Endothelial cell of umbilical vein (primary cell): ENCODE measurements at regions not wholly inside any gene's neighbourhood (a gene's known extent, or its start where the extent isn't known, plus 50 kb on each side); places are given as distances from the start of the nearest gene placed in this dataset.

Experiments used
- BruUV-seq: library from RNA; stranded (reverse); fragments of 400-500 nt; replicated peaks from 2 replicates; lab custom pipeline; 2021; lab: Mats Ljungman, UMichigan
- CTCF ChIA-PET: fragments of 300-600, 350-600 bp; sonication (Branson Sonifier 250); formaldehyde crosslinking; loops from one replicate; lab custom pipeline; 2021; ENCODE audit warnings: antibody characterized with exemption, inconsistent platforms; lab: Charles Lee
- POLR2A ChIA-PET: fragments of 300-600, 350-600 bp; sonication (Branson Sonifier 250); formaldehyde crosslinking; loops from one replicate; lab custom pipeline; 2021; ENCODE audit warnings: antibody characterized with exemption, inconsistent platforms; lab: Charles Lee
- DNase-seq: peaks from one replicate; pipeline ENCODE4 v3.0.0-alpha.2; 2011; ENCODE audit warnings: low read depth, low spot score
- FAIRE-seq: peaks from 2 replicates; lab custom pipeline; 2011; peaks lifted over from hg19 to GRCh38; lab: Jason Lieb, UNC
- H2AFZ ChIP-seq: 2 replicates; pipeline ENCODE4 v1.6.0; 2012; ENCODE audit warnings: low read depth, low read length, control low read depth, inconsistent platforms
- H3K27ac ChIP-seq: 2 replicates; pipeline ENCODE4 v1.5.1; 2011; ENCODE audit warnings: low read depth, mild to moderate bottlenecking, control low read depth, low read length, moderate library complexity; ENCODE audit not compliant: insufficient read depth
- H3K27me3 ChIP-seq, 2 experiments: 2 replicates each; pipeline versions ENCODE4 v1.6.0 to v1.6.1; 2011; ENCODE audit warnings: low read length in 2 of 2, mixed read lengths in 1 of 2; ENCODE audit not compliant: control insufficient read depth in 2 of 2, insufficient read depth in 2 of 2
- H3K36me3 ChIP-seq, 2 experiments: 2 replicates in 1 of 2; 3 replicates in 1 of 2; pipeline ENCODE4 v1.5.1; 2011; ENCODE audit warnings: low read length in 2 of 2, mild to moderate bottlenecking in 1 of 2, moderate library complexity in 1 of 2; ENCODE audit not compliant: control insufficient read depth in 2 of 2, insufficient read depth in 2 of 2; ENCODE audit errors: extremely low read depth in 1 of 2
- H3K4me1 ChIP-seq: 3 replicates; pipeline ENCODE4 v1.5.1; 2011; ENCODE audit warnings: mild to moderate bottlenecking, low read length; ENCODE audit not compliant: control insufficient read depth, insufficient read depth; ENCODE audit errors: extremely low read depth
- H3K4me2 ChIP-seq: 2 replicates; pipeline ENCODE4 v1.6.1; 2011; ENCODE audit warnings: low read length, control low read depth, mixed read lengths; ENCODE audit not compliant: insufficient read depth
- H3K4me3 ChIP-seq, 3 experiments: fragments of 200-600 bp in 1 of 3; sonication (generic), shearing (Covaris generic) in 1 of 3; replicated peaks in 1 of 3; 2 replicates each; pipeline ENCODE4 v1.5.1; 2011 to 2016; ENCODE audit warnings: control low read depth in 3 of 3, low read length in 3 of 3, mild to moderate bottlenecking in 2 of 3, inconsistent platforms in 1 of 3, low read depth in 1 of 3, moderate library complexity in 1 of 3; ENCODE audit not compliant: insufficient read depth in 1 of 3
- H3K79me2 ChIP-seq: 2 replicates; pipeline ENCODE4 v1.6.0; 2012; ENCODE audit warnings: low read length, inconsistent platforms; ENCODE audit not compliant: control insufficient read depth, insufficient read depth
- H3K9ac ChIP-seq: replicated peaks from 2 replicates; pipeline ENCODE3; 2011; ENCODE audit warnings: low read length, control low read depth; ENCODE audit not compliant: insufficient read depth; ENCODE audit errors: extremely low read depth
- H3K9me1 ChIP-seq: replicated peaks from 3 replicates; pipeline ENCODE4 v1.6.0; 2011; ENCODE audit warnings: mild to moderate bottlenecking, low read length; ENCODE audit not compliant: control insufficient read depth, insufficient read depth; ENCODE audit errors: extremely low read depth
- H3K9me3 ChIP-seq: replicated peaks from 2 replicates; pipeline ENCODE4 v1.5.1; 2012; ENCODE audit warnings: low read length, inconsistent platforms; ENCODE audit not compliant: control insufficient read depth, insufficient read depth
- H4K20me1 ChIP-seq: replicated peaks from 2 replicates; pipeline ENCODE3; 2011; ENCODE audit warnings: mild to moderate bottlenecking, low read length; ENCODE audit not compliant: control insufficient read depth, insufficient read depth; ENCODE audit errors: extremely low read depth
- EZH2 ChIP-seq: IDR thresholded peaks from 2 replicates; pipeline ENCODE4 v1.6.1; 2012; ENCODE audit warnings: borderline replicate concordance, low read depth, mild to moderate bottlenecking, moderate library complexity, low read length, inconsistent platforms; ENCODE audit not compliant: severe bottlenecking
- FOS ChIP-seq: IDR thresholded peaks from 2 replicates; pipeline ENCODE4 v1.6.1; 2011; ENCODE audit warnings: mild to moderate bottlenecking, low read length, moderate library complexity, borderline replicate concordance; ENCODE audit not compliant: insufficient read depth
- GATA2 ChIP-seq: IDR thresholded peaks from 2 replicates; pipeline ENCODE4 v1.7.0; 2011; ENCODE audit warnings: low read depth, mild to moderate bottlenecking, moderate library complexity, mixed read lengths, low read length; ENCODE audit not compliant: insufficient read length, insufficient read depth
- JUN ChIP-seq: IDR thresholded peaks from 2 replicates; pipeline ENCODE4 v1.6.1; 2011; ENCODE audit warnings: borderline replicate concordance, low read depth; ENCODE audit not compliant: insufficient read length, insufficient read depth
- MYC ChIP-seq: IDR thresholded peaks from one replicate; pipeline ENCODE4 v1.6.1; 2011; ENCODE audit warnings: mild to moderate bottlenecking, low read depth, low read length
- POLR2A ChIP-seq: IDR thresholded peaks from 2 replicates; pipeline ENCODE4 v1.6.1; 2012; ENCODE audit warnings: low read depth, mild to moderate bottlenecking, control low read depth, low read length
- POLR2AphosphoS5 ChIP-seq: IDR thresholded peaks from 2 replicates; pipeline ENCODE4 v1.6.1; 2012; ENCODE audit warnings: low read depth, mild to moderate bottlenecking, control low read depth, low read length, moderate library complexity; ENCODE audit not compliant: insufficient read depth
- dilution Hi-C: fragments of 300-500 bp; cut with MboI; formaldehyde crosslinking; loops from one replicate; pipeline ENCODE4 v1.15.0; 2019; ENCODE audit warnings: low sequenced_read_pairs; ENCODE audit not compliant: extremely low pct_ligation_motif_present
- intact Hi-C: fragments of 100-400 bp; cut with micrococcal nuclease; formaldehyde crosslinking; loops from one replicate; pipeline ENCODE4 v1.10.0; 2022
- TF ChIP-seq, protein P1 (sequence below): IDR thresholded peaks from 2 replicates; pipeline ENCODE4 v1.6.1; 2011; ENCODE audit not compliant: insufficient read depth, insufficient read length
- TF ChIP-seq, protein P2 (sequence below), 2 donors: IDR thresholded peaks; 1 replicate in 1 of 2; 2 replicates in 1 of 2; pipeline ENCODE4 v1.5.1; 2011; ENCODE audit warnings: low read length in 2 of 2, mild to moderate bottlenecking in 2 of 2, moderate library complexity in 2 of 2, control low read depth in 1 of 2, inconsistent platforms in 1 of 2, low read depth in 1 of 2; ENCODE audit not compliant: insufficient read depth in 1 of 2; ENCODE audit errors: extremely low read depth in 1 of 2

DNA sequence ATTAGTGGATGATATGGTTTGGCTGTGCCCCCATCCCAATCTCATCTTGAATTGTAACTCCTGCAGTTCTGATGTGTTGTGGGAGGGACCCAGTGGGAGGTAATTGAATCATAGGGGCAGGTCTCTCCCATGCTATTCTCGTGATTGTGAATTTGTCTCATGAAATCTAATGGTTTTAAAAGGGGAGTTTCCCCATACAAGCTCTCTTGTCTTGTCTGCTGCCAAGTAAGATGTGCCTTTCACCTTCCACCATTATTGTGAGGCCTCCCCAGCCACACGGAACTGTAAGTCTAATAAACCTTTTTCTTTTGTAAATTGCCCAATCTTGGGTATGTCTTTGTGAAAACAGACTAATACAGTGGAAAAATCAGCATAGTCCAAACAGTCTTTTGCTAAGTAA, 235.5 kb downstream of the TMEM161B start:
- peaks cover 1% of the 10 kb centered on the region for H3K9me3 ChIP-seq
- no peak overlapping the region for H3K9ac ChIP-seq
- DNase-seq (no peak), FAIRE-seq (no peak)
- no peaks in the 10 kb centered on the region for H3K27me3 ChIP-seq
- dilution Hi-C loops (no loop called here), intact Hi-C loops (no loop called here)
- no peak overlapping the region for H3K4me3 ChIP-seq
- no TSS peak for BruUV-seq
- no peaks in the 10 kb centered on the region for H3K9me1 ChIP-seq
- H3K79me2 ChIP-seq: no peaks in the 10 kb centered on the region
- ChIA-PET POLR2A (no interaction called here), CTCF (no interaction called here)
- no peaks in the 10 kb centered on the region for H3K4me1 ChIP-seq
- H3K27ac ChIP-seq: no peak overlapping the region
- no peaks in the 10 kb centered on the region for H3K36me3 ChIP-seq
- no peak overlapping the region for H2AFZ ChIP-seq
- TF ChIP-seq, protein P1, sequence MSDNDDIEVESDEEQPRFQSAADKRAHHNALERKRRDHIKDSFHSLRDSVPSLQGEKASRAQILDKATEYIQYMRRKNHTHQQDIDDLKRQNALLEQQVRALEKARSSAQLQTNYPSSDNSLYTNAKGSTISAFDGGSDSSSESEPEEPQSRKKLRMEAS: no peak
- no peak for TF ChIP-seq JUN
- TF ChIP-seq, protein P2, sequence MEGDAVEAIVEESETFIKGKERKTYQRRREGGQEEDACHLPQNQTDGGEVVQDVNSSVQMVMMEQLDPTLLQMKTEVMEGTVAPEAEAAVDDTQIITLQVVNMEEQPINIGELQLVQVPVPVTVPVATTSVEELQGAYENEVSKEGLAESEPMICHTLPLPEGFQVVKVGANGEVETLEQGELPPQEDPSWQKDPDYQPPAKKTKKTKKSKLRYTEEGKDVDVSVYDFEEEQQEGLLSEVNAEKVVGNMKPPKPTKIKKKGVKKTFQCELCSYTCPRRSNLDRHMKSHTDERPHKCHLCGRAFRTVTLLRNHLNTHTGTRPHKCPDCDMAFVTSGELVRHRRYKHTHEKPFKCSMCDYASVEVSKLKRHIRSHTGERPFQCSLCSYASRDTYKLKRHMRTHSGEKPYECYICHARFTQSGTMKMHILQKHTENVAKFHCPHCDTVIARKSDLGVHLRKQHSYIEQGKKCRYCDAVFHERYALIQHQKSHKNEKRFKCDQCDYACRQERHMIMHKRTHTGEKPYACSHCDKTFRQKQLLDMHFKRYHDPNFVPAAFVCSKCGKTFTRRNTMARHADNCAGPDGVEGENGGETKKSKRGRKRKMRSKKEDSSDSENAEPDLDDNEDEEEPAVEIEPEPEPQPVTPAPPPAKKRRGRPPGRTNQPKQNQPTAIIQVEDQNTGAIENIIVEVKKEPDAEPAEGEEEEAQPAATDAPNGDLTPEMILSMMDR (IDR thresholded peaks at IDR 0.05; ENCODE audit: extremely low read depth in 1 of 2, insufficient read depth in 1 of 2, low read depth in 1 of 2, low read length in 2 of 2): no peak
- TF ChIP-seq MYC: no peak
- no peak for TF ChIP-seq EZH2
- TF ChIP-seq POLR2AphosphoS5: no peak
- no peak for TF ChIP-seq GATA2
- no peak for TF ChIP-seq POLR2A
- no peak for TF ChIP-seq FOS
- no peak overlapping the region for H3K4me2 ChIP-seq
- H4K20me1 ChIP-seq: no peaks in the 10 kb centered on the region
